Renal cortex interstitium (tissue), 11 donors: ENCODE measurements at regions not wholly inside any gene's neighbourhood (a gene's known extent, or its start where the extent isn't known, plus 50 kb on each side); places are given as distances from the start of the nearest gene placed in this dataset.
A peak's percentile ranks its signal among the peaks of the same experiment; 100 is the strongest.

Experiments used
- DNase-seq, 11 donors: peaks; one replicate each; pipeline ENCODE4 v3.0.0-alpha.2; 2013; ENCODE audit warnings: low read depth in 9 of 11, low spot score in 4 of 11; ENCODE audit errors: extremely low read depth in 1 of 11

GRCh38 chrX:129193357-129193756 is 329.9 kb downstream of the SMARCA1 start:
- DNase-seq: peak in 1 of 11 donors; percentile 0

GRCh38 chrX:129188231-129188630 is 335.1 kb downstream of the SMARCA1 start:
- no peak for DNase-seq

GRCh38 chrX:129176710-129177109 is 346.6 kb downstream of the SMARCA1 start:
- DNase-seq: no peak

DNA sequence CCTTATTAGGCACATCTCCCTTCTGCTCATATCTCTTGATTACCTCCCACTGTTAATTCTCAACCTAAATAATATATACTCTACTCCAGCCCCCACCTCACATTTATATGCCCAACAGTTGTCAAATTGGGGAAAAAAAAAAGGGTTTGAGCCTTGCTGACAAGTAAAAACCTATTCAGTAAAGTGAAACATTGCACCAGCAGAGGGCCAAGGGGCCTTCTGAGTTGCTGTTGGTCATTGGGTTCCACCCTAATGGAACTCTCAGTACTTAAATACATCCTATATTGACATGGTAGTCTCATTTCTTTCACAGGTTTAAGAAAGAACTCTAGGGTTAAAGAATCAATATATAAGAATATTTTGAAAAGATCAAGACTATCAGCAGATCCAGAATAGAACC is 362.2 kb downstream of the SMARCA1 start:
- DNase-seq: no peak

- no peak for DNase-seq
Observed at GRCh38 chrX:129158505-129158904, 364.8 kb downstream of the SMARCA1 start.

GRCh38 chrX:129145840-129146272 is 377.4 kb downstream of the SMARCA1 start:
- DNase-seq: no peak

GRCh38 chrX:129145385-129145784 is 377.9 kb downstream of the SMARCA1 start:
- DNase-seq: no peak

DNA sequence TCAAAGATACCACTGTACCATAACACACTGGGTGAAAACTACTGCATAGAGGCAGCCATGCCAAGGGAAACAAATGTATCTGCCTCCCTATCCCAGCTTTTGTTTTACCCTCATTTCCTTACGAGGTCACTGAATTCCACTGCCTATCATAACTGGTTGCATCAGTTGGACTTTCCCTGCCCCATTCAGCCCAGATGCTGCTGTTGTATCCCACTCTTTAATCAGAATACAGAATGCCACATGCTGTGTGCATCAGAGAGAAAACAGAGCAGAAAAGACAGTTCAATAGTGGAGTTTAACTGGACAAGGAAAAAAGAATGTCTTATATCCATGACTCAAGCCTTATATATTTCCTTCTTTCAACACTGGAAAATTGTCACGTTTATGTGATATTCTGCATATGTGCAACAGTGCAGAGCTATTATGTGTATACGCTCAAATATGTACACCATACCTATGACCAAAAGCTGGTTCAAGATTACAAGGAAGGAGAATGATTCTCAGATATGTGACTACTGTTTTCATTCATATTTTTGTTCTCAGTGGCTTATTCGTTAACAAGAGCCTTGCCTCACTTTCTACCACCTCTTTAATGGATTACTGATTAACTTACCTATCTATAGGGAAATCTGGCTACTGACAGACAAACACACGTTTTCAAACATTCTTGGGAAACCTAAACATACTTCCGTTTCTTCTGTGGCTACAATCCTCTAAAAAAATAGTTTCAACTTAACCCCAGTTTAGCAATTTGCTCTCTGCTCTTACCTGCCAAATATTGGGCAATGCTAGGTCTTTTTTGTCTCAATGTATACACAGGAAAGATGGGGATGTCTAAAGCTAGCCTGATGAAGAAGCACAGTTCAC is 378.9 kb downstream of the SMARCA1 start:
- DNase-seq: no peak

DNA sequence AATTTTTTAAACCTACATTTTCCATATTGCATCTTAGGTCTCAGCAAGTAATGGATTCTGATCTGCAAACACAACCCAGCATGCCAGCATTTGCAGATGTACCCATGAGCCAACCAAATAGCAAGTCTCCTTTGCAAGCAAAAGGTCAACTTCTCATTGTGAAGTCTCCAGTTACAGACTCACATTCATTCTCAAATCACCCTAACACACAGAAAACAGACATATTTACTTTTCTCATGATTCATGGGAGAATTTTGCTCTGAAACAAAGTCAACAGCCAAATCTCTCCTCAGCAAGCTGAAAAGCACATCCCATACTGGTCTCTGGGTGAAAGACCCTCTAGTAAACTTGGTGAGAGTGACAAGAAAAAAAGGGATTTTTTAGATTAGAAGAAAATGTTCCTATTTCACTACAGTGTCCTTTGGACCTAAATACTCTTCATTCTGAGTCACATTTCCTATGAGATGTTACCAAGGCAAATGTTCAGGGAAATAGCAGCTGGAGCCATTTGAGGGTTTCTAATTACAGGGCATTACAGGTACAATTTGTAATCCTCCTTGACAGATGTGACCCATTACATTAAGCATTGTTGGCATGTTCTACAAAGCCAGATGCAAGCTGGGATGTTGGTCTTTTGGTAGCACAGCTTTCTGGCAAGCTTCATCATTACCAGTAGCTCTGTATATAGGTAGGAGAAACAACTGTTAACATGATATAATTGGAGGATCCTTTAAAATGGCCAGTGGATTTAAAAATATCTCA is 383.3 kb downstream of the SMARCA1 start:
- DNase-seq: no peak

DNA sequence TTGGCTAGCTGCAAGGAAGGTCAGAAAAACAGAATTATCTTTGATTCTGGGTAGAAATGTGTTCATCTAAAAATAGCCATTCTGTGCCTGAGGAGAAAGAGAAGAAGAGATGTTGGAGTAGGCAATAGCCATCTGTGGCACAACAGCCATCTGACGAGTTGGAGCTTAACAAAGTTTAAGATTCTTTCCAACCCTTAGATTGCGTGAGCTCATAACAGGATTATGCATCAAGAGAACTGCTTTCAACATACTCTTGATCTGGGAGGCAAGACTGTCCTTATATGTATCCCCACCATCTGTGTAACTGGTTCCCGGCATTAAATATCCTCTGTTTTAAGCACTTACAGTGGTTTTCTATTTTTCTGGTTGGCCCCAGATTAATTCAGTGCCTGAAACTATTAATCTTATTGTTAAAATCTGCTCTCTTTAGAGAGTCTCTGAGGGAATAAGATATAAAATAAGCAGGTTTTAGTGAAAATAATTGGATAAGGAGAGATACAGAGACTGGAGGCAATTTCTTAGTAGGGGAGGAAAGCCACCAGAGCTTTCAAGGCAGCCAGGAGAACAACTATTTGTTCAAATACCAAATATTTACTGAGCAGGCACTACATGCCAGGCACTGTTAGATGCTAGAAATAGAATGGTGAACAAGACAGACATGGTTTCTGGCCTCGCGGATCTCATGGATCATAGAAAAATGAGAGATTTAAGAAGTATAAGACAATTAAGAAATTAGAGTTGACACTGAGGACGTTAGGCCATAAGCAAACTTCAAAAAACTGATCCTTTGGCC is 398.0 kb downstream of the SMARCA1 start:
- DNase-seq: no peak

- DNase-seq: no peak
Observed at GRCh38 chrX:129123795-129124194, 399.5 kb downstream of the SMARCA1 start.

DNA sequence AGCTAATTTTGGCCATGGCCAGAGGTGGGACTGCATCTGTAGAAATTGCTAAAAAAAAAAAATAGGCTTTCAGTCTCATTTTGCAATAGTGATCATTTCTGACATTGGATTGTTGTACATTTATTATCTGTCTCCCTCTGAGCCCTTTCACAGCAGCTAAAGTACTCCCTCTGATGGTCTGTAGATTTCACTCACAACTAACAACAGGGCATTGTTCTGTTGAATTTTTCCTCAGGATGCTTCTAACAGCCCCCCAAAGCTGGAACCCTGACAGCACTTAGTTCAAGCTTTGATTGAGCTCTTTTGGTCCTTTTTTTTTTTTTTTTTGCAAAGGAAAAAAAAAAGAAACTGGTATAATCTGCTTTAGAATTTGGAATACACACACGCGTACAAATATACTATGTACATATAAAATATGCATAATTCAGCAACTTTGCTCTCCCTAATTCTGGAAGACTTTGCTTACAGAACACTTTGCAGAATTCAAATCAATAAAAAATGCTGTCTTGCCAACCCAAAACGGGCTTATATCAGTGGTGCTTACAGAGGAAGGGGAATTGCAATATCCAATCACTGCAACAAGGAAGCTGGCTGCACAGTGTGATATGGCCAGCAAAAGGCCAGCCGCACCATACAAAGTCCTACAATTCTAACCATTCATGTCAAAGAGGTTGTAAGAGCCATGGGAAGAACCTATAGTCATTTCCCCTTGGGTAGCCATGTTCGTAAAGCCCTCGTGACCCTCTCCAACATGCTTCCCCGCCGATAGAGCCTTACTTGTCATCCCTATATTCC is 406.4 kb downstream of the SMARCA1 start:
- DNase-seq: no peak

DNA sequence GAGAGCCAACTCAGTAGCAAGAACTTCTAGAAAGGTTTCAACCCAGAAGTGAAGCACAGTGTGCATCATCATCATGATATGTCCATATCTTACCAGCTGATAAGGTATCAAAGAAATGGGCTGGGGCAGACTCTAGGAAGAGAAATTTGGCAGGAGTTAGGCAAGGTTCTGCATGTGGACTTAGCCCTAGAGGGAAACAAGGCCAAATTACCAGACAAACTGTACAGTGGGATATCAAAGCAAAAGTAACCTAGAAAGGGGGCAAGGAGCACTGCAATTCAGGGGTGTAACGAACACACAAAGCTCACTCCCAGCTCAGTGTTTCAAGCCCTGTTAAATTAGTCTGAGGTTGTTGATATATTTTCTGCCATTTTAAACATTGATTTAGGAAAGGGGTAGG is 407.4 kb downstream of the SMARCA1 start:
- no peak for DNase-seq

DNA sequence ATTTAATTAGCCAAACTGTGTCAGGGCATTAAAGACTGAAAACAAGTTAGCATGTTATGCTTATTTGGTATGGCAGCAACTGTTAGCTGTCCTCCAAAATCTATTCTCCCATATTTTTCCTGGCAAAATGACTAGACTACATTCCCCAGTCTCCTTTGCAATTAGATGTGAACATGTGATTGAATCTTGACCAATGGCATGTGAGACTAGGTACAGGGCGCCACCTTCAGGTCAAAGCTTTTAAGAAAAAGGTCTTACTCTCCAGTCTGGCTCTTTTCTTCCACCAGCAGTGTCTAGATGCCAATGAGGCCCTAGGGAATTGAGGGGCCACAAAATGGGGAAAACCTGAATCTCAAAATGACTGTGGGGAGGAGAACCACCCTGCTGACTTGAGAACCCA is 408.2 kb downstream of the SMARCA1 start:
- DNase-seq: peak in 1 of 11 donors; percentile 14

GRCh38 chrX:129111081-129111798 is 412.1 kb downstream of the SMARCA1 start:
- no peak for DNase-seq

DNA sequence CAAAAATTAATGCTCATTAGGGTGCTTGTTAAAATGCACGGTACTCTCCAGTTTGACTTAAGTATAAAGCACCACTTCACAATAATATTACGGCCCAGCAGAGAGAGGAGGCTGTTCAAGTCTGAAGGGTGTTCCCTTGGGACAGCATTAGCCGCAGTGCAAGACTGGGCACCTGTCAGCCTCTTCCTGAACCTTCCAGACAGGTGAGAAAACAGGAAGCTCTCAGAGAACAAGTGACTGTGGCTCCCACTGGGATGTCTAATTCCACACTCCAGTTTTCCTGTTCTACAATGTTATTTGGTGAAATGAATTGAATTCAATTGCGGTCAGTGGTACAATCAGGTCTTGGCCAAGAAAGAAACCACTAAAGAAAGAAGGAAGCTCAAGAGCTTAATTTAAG is 414.4 kb downstream of the SMARCA1 start:
- no peak for DNase-seq

- DNase-seq: no peak
Observed at GRCh38 chrX:129099207-129099606, 424.1 kb downstream of the SMARCA1 start.

DNA sequence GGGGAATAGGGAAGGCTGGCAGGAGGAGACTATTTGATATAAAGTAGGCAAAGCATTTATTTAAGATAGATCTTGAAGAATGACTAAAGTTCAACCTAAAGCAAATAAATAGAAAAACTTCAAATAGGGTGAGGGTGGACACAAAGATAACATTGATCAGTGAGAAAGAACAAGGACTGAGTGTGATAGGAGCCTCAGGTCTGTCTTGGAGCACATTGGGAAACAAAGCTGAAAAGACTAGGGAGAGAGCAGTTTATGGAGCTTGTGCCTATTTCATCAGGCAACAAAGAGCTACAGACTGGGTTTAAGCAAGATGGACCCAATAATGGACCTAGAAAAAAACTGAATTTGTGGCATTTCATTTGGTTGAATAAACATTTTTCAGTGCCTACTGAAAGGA is 425.6 kb downstream of the SMARCA1 start:
- DNase-seq: no peak
